ENCODE measurements at regions not wholly inside any gene's neighbourhood (a gene's known extent, or its start where the extent isn't known, plus 50 kb on each side); places are given as distances from the start of the nearest gene placed in this dataset.

DNA sequence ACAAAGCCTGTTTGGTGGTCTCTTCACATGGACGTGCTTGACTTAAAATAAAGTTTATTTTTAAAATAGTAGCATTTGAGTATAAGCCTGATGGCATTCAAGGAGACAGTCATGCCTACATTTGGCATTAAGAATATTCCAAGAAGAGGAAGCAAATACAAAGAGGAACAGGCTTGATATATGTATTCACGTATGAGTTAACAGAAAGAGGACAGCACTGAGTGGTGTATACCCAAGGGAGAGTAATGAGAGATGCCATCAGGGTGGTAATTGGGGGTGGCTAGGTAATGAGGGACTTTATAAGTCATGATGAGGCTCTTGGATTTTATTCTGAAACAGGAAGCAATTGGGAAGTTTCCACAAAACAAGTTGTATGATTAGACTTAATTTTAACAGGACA lies 363.3 kb downstream of the SEMA3D start:
- Histone ChIP-seq H3K27me3 (ENCODE audit: control insufficient read depth, insufficient read depth, low read length) (no peaks in the 10 kb centered on the region), H3K27ac (ENCODE audit: low read length) (no peak overlapping the region), H3K9me3 (ENCODE audit: control insufficient read depth, insufficient read depth, low read depth, low read length) (no peaks in the 10 kb centered on the region), H3K36me3 (ENCODE audit: control insufficient read depth, insufficient read depth, low read length) (no peaks in the 10 kb centered on the region), H3K4me3 (ENCODE audit: low read depth in 2 of 2, low read length in 2 of 2) (no peak overlapping the region), H3K4me1 (ENCODE audit: control insufficient read depth, insufficient read depth, low read length) (no peaks in the 10 kb centered on the region)
- in situ Hi-C loops (cut with HindIII; ENCODE audit: low pct_unique_long_range_greater_than_20kb, low sequenced_read_pairs): no loop called here
- intact Hi-C loops (cut with micrococcal nuclease; ENCODE audit: unreplicated experiment): no loop called here
- ATAC-seq (no peak), DNase-seq (ENCODE audit: low read depth, low spot score) (no peak)
- ChIA-PET CTCF (no interaction called here), POLR2A (no interaction called here)
- BruUV-seq (replicated peaks): no TSS peak
- no peak for TF ChIP-seq SIN3A (IDR thresholded peaks at IDR 0.05; ENCODE audit: borderline replicate concordance, insufficient read depth, low read depth, low read length)
- TF ChIP-seq, protein P1, sequence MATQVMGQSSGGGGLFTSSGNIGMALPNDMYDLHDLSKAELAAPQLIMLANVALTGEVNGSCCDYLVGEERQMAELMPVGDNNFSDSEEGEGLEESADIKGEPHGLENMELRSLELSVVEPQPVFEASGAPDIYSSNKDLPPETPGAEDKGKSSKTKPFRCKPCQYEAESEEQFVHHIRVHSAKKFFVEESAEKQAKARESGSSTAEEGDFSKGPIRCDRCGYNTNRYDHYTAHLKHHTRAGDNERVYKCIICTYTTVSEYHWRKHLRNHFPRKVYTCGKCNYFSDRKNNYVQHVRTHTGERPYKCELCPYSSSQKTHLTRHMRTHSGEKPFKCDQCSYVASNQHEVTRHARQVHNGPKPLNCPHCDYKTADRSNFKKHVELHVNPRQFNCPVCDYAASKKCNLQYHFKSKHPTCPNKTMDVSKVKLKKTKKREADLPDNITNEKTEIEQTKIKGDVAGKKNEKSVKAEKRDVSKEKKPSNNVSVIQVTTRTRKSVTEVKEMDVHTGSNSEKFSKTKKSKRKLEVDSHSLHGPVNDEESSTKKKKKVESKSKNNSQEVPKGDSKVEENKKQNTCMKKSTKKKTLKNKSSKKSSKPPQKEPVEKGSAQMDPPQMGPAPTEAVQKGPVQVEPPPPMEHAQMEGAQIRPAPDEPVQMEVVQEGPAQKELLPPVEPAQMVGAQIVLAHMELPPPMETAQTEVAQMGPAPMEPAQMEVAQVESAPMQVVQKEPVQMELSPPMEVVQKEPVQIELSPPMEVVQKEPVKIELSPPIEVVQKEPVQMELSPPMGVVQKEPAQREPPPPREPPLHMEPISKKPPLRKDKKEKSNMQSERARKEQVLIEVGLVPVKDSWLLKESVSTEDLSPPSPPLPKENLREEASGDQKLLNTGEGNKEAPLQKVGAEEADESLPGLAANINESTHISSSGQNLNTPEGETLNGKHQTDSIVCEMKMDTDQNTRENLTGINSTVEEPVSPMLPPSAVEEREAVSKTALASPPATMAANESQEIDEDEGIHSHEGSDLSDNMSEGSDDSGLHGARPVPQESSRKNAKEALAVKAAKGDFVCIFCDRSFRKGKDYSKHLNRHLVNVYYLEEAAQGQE (IDR thresholded peaks at IDR 0.05; ENCODE audit: insufficient read depth in 1 of 2, low read depth in 2 of 2, low read length in 1 of 2): no peak
- TF ChIP-seq, protein P2, sequence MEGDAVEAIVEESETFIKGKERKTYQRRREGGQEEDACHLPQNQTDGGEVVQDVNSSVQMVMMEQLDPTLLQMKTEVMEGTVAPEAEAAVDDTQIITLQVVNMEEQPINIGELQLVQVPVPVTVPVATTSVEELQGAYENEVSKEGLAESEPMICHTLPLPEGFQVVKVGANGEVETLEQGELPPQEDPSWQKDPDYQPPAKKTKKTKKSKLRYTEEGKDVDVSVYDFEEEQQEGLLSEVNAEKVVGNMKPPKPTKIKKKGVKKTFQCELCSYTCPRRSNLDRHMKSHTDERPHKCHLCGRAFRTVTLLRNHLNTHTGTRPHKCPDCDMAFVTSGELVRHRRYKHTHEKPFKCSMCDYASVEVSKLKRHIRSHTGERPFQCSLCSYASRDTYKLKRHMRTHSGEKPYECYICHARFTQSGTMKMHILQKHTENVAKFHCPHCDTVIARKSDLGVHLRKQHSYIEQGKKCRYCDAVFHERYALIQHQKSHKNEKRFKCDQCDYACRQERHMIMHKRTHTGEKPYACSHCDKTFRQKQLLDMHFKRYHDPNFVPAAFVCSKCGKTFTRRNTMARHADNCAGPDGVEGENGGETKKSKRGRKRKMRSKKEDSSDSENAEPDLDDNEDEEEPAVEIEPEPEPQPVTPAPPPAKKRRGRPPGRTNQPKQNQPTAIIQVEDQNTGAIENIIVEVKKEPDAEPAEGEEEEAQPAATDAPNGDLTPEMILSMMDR (IDR thresholded peaks at IDR 0.05): no peak
- no peak for TF ChIP-seq TCF7L2 (IDR thresholded peaks at IDR 0.05; ENCODE audit: low read depth, low read length)
- TF ChIP-seq POLR2AphosphoS5 (IDR thresholded peaks at IDR 0.05; ENCODE audit: low read depth, low read length): no peak

DNA sequence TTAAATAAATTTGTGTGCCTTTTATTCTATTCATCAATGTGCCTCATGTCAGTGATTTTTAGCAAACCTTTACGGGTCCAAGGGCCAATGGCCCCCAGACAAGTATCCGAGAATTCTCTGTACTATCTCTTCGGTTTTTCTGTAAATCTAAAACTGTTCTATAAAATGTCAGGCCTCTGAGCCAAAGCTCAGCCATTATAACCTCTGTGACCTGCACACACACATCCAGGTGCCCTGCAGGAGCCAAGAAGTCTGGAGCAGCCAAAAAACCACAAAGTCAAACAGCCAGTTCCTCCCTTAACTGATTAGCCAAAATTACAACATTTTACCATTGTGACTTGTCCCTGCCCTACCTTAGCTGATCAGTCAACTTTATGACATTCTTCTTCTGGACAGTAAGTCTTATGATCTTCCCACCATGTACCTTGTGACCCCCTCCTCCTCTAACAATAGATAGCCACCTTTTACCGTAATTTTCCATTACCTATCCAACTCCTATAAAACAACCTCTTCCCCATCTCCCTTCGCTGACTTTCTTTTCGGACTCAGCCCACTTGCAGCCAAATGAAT lies 363.8 kb downstream of the SEMA3D start:
- no TSS peak for BruUV-seq (replicated peaks)
- CTCF ChIA-PET: no interaction called here
- no peaks in the 10 kb centered on the region for H3K9me3 ChIP-seq (ENCODE audit: control insufficient read depth, insufficient read depth, low read depth, low read length)

More for the DNA sequence above, 363.8 kb downstream of the SEMA3D start:
- Histone ChIP-seq H3K4me3 (ENCODE audit: low read depth in 2 of 2, low read length in 2 of 2) (no peak overlapping the region), H3K4me1 (ENCODE audit: control insufficient read depth, insufficient read depth, low read length) (no peaks in the 10 kb centered on the region), H3K36me3 (ENCODE audit: control insufficient read depth, insufficient read depth, low read length) (no peaks in the 10 kb centered on the region), H3K27me3 (ENCODE audit: control insufficient read depth, insufficient read depth, low read length) (no peaks in the 10 kb centered on the region), H3K27ac (ENCODE audit: low read length) (no peak overlapping the region)
- no peak for TF ChIP-seq SIN3A (IDR thresholded peaks at IDR 0.05; ENCODE audit: borderline replicate concordance, insufficient read depth, low read depth, low read length)
- TF ChIP-seq POLR2AphosphoS5 (IDR thresholded peaks at IDR 0.05; ENCODE audit: low read depth, low read length): no peak
- TF ChIP-seq, protein P2 (IDR thresholded peaks at IDR 0.05): no peak
- no peak for TF ChIP-seq TCF7L2 (IDR thresholded peaks at IDR 0.05; ENCODE audit: low read depth, low read length)
- TF ChIP-seq, protein P1 (IDR thresholded peaks at IDR 0.05; ENCODE audit: insufficient read depth in 1 of 2, low read depth in 2 of 2, low read length in 1 of 2): no peak
- POLR2A ChIA-PET: no interaction called here
- DNase-seq (ENCODE audit: low read depth, low spot score): no peak
- no peak for ATAC-seq
- in situ Hi-C loops (cut with HindIII; ENCODE audit: low pct_unique_long_range_greater_than_20kb, low sequenced_read_pairs): no loop called here
- intact Hi-C loops (cut with micrococcal nuclease; ENCODE audit: unreplicated experiment): no loop called here
